Tibial nerve (tissue), 4 donors: ENCODE measurements at regions not wholly inside any gene's neighbourhood (a gene's known extent, or its start where the extent isn't known, plus 50 kb on each side); places are given as distances from the start of the nearest gene placed in this dataset.

Source experiments
- EP300 ChIP-seq, 2 donors: sonication (generic); formaldehyde crosslinking; IDR thresholded peaks; one replicate each; pipeline ENCODE4 v1.6.1; 2017; ENCODE audit warnings: antibody characterized with exemption in 2 of 2, mild to moderate bottlenecking in 1 of 2
- TF ChIP-seq, protein P1 (sequence below), 5 experiments: fragments of 200-600 bp in 3 of 5; fragments of 450-650 bp in 2 of 5; sonication (generic) in 3 of 5; IDR thresholded peaks; one replicate each; pipeline ENCODE4 v1.5.1; 2016 to 2019; ENCODE audit warnings: antibody characterized with exemption in 5 of 5, mild to moderate bottlenecking in 3 of 5, moderate library complexity in 2 of 5

DNA sequence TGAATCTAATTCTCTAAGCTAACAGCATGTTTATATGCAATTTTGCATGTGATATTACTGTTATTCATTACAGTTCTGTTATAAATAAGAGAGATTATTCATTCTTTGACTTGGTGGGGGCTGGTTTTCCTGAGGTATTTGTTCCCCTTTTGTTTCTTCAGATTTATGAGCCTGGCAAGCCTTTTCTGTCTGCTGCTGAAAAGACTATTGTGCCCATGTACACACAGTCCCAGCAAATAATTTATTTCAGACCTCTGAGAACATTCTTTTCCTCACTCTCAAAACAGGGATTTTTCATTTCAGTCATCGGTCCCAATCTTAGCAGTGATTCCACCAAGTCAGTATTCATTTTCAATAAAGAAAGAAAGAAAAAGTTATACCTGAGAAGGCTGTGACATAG is 716.8 kb downstream of the NSUN3 start:
- TF ChIP-seq, protein P1, sequence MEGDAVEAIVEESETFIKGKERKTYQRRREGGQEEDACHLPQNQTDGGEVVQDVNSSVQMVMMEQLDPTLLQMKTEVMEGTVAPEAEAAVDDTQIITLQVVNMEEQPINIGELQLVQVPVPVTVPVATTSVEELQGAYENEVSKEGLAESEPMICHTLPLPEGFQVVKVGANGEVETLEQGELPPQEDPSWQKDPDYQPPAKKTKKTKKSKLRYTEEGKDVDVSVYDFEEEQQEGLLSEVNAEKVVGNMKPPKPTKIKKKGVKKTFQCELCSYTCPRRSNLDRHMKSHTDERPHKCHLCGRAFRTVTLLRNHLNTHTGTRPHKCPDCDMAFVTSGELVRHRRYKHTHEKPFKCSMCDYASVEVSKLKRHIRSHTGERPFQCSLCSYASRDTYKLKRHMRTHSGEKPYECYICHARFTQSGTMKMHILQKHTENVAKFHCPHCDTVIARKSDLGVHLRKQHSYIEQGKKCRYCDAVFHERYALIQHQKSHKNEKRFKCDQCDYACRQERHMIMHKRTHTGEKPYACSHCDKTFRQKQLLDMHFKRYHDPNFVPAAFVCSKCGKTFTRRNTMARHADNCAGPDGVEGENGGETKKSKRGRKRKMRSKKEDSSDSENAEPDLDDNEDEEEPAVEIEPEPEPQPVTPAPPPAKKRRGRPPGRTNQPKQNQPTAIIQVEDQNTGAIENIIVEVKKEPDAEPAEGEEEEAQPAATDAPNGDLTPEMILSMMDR (IDR thresholded peaks at IDR 0.05), result no peak
- peak in 1 of 2 donors; percentile 48 for TF ChIP-seq EP300 (IDR thresholded peaks at IDR 0.05)
